Fibroblast of lung (primary cell): ENCODE measurements at regions not wholly inside any gene's neighbourhood (a gene's known extent, or its start where the extent isn't known, plus 50 kb on each side); places are given as distances from the start of the nearest gene placed in this dataset.

Experiments used
- EZH2 ChIP-seq: IDR thresholded peaks from 2 replicates; pipeline ENCODE4 v1.5.1; 2012; ENCODE audit warnings: low read length, control low read depth, mild to moderate bottlenecking; ENCODE audit errors: missing control alignments
- TF ChIP-seq, protein P1 (sequence below), 2 donors: IDR thresholded peaks in 1 of 2; conservative IDR thresholded peaks in 1 of 2; 1 replicate in 1 of 2; 2 replicates in 1 of 2; pipeline ENCODE4 v1.5.1; 2011 to 2012; ENCODE audit warnings: low read length in 2 of 2, control low read depth in 1 of 2, inconsistent platforms in 1 of 2, low read depth in 1 of 2, mild to moderate bottlenecking in 1 of 2

- no peak for TF ChIP-seq EZH2
- TF ChIP-seq, protein P1, sequence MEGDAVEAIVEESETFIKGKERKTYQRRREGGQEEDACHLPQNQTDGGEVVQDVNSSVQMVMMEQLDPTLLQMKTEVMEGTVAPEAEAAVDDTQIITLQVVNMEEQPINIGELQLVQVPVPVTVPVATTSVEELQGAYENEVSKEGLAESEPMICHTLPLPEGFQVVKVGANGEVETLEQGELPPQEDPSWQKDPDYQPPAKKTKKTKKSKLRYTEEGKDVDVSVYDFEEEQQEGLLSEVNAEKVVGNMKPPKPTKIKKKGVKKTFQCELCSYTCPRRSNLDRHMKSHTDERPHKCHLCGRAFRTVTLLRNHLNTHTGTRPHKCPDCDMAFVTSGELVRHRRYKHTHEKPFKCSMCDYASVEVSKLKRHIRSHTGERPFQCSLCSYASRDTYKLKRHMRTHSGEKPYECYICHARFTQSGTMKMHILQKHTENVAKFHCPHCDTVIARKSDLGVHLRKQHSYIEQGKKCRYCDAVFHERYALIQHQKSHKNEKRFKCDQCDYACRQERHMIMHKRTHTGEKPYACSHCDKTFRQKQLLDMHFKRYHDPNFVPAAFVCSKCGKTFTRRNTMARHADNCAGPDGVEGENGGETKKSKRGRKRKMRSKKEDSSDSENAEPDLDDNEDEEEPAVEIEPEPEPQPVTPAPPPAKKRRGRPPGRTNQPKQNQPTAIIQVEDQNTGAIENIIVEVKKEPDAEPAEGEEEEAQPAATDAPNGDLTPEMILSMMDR (conservative IDR thresholded peaks at IDR 0.05 in 1 of 2, IDR thresholded peaks at IDR 0.05 in 1 of 2; ENCODE audit: low read depth in 1 of 2, low read length in 2 of 2), result no peak
Measured at GRCh38 chr2:7992612-7993602, 688.9 kb upstream of the ID2 start.
